Osteoblast (primary cell): ENCODE measurements at regions not wholly inside any gene's neighbourhood (a gene's known extent, or its start where the extent isn't known, plus 50 kb on each side); places are given as distances from the start of the nearest gene placed in this dataset.

Experiments used
- DNase-seq: peaks from one replicate; pipeline ENCODE4 v3.0.0; 2011; ENCODE audit warnings: low spot score, mixed read lengths; ENCODE audit not compliant: insufficient read length; ENCODE audit errors: missing footprints
- H2AFZ ChIP-seq: 2 replicates; pipeline ENCODE4 v1.6.0; 2011; ENCODE audit warnings: mild to moderate bottlenecking, low read length
- H3K27ac ChIP-seq: 2 replicates; pipeline ENCODE4 v1.5.1; 2011; ENCODE audit warnings: mild to moderate bottlenecking, low read depth, low read length, moderate library complexity
- H3K27me3 ChIP-seq: 2 replicates; pipeline ENCODE4 v1.6.0; 2012; ENCODE audit warnings: mild to moderate bottlenecking, control low read depth, inconsistent platforms, low read length, moderate library complexity; ENCODE audit not compliant: insufficient read depth
- H3K36me3 ChIP-seq: 2 replicates; pipeline ENCODE4 v1.5.1; 2011; ENCODE audit warnings: mild to moderate bottlenecking, low read length, control low read depth, moderate library complexity; ENCODE audit not compliant: insufficient read depth
- H3K4me1 ChIP-seq: 2 replicates; pipeline ENCODE4 v1.5.1; 2011; ENCODE audit warnings: mild to moderate bottlenecking, low read length, control low read depth, moderate library complexity; ENCODE audit not compliant: insufficient read depth
- H3K4me2 ChIP-seq: 2 replicates; pipeline ENCODE4 v1.6.0; 2011; ENCODE audit warnings: mild to moderate bottlenecking, low read length; ENCODE audit not compliant: insufficient read depth
- H3K4me3 ChIP-seq: fragments of 200-600 bp; sonication (generic); 3 replicates; pipeline ENCODE4 v1.5.1; 2012; ENCODE audit warnings: mild to moderate bottlenecking, low read length, inconsistent platforms; ENCODE audit not compliant: insufficient read depth
- H3K79me2 ChIP-seq: 2 replicates; pipeline ENCODE4 v1.6.0; 2012; ENCODE audit warnings: mild to moderate bottlenecking, low read length, control low read depth, inconsistent platforms; ENCODE audit not compliant: insufficient read depth
- H3K9me3 ChIP-seq: 2 replicates; pipeline ENCODE4 v1.5.1; 2011; ENCODE audit warnings: low read depth, low read length, control low read depth
- H4K20me1 ChIP-seq: 2 replicates; pipeline ENCODE4 v1.6.0; 2012; ENCODE audit warnings: mild to moderate bottlenecking, low read length, control low read depth; ENCODE audit not compliant: insufficient read depth
- TF ChIP-seq, protein P1 (sequence below): IDR thresholded peaks from 2 replicates; pipeline ENCODE4 v1.5.1; 2011; ENCODE audit warnings: mild to moderate bottlenecking, low read depth, low read length, moderate library complexity; ENCODE audit errors: extremely low read depth

GRCh38 chr9:108117306-108117705, 627.7 kb upstream of the KLF4 start:
- H3K27ac ChIP-seq = no peak overlapping the region
- DNase-seq = no peak
- H3K79me2 ChIP-seq = no peaks in the 10 kb centered on the region
- H3K36me3 ChIP-seq = no peaks in the 10 kb centered on the region
- no peaks in the 10 kb centered on the region for H3K4me1 ChIP-seq
- H3K27me3 ChIP-seq = no peaks in the 10 kb centered on the region
- TF ChIP-seq, protein P1, sequence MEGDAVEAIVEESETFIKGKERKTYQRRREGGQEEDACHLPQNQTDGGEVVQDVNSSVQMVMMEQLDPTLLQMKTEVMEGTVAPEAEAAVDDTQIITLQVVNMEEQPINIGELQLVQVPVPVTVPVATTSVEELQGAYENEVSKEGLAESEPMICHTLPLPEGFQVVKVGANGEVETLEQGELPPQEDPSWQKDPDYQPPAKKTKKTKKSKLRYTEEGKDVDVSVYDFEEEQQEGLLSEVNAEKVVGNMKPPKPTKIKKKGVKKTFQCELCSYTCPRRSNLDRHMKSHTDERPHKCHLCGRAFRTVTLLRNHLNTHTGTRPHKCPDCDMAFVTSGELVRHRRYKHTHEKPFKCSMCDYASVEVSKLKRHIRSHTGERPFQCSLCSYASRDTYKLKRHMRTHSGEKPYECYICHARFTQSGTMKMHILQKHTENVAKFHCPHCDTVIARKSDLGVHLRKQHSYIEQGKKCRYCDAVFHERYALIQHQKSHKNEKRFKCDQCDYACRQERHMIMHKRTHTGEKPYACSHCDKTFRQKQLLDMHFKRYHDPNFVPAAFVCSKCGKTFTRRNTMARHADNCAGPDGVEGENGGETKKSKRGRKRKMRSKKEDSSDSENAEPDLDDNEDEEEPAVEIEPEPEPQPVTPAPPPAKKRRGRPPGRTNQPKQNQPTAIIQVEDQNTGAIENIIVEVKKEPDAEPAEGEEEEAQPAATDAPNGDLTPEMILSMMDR = no peak
- no peak overlapping the region for H2AFZ ChIP-seq
- H3K4me3 ChIP-seq = no peak overlapping the region
- no peaks in the 10 kb centered on the region for H3K9me3 ChIP-seq
- H3K4me2 ChIP-seq = no peak overlapping the region
- H4K20me1 ChIP-seq = no peaks in the 10 kb centered on the region

DNA sequence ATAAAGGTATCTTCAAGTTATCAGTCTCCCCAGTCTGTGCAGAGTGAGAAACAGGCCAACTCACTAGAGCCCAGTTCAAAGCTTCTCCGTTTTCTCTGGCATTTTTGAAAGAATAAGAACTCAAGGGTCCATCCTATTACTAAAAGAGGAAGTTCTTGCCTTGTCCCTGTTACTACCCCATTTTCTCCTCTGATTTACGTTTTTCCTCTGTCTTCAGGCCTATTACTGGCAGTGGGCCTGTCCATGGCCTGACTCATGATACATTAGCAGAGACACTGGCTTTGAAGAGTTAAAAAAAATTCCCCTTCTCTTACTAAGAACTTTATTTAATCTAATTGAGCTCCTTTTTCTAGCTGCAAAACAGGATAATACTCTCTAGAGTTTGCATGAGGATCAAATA, 624.0 kb upstream of the KLF4 start:
- Histone ChIP-seq H3K79me2 (no peaks in the 10 kb centered on the region), H3K27me3 (no peaks in the 10 kb centered on the region), H2AFZ (no peak overlapping the region), H3K9me3 (no peaks in the 10 kb centered on the region), H3K36me3 (no peaks in the 10 kb centered on the region), H3K4me3 (no peak overlapping the region), H3K4me1 (peaks cover 4% of the 10 kb centered on the region), H3K27ac (no peak overlapping the region), H4K20me1 (no peaks in the 10 kb centered on the region), H3K4me2 (no peak overlapping the region)
- TF ChIP-seq, protein P1 = no peak
- no peak for DNase-seq

- peaks cover 4% of the 10 kb centered on the region for H3K4me1 ChIP-seq
- no peaks in the 10 kb centered on the region for H3K79me2 ChIP-seq
- TF ChIP-seq, protein P1 = no peak
- no peaks in the 10 kb centered on the region for H3K27me3 ChIP-seq
- no peak overlapping the region for H2AFZ ChIP-seq
- no peak for DNase-seq
- no peak overlapping the region for H3K4me2 ChIP-seq
- H3K36me3 ChIP-seq = no peaks in the 10 kb centered on the region
- no peak overlapping the region for H3K4me3 ChIP-seq
- no peak overlapping the region for H3K27ac ChIP-seq
- H3K9me3 ChIP-seq = no peaks in the 10 kb centered on the region
- H4K20me1 ChIP-seq = no peaks in the 10 kb centered on the region
These were observed 620.5 kb upstream of the KLF4 start for GRCh38 chr9:108109927-108110690.

GRCh38 chr9:108108852-108109448, 619.4 kb upstream of the KLF4 start:
- no peaks in the 10 kb centered on the region for H3K79me2 ChIP-seq
- no peaks in the 10 kb centered on the region for H3K9me3 ChIP-seq
- H3K36me3 ChIP-seq = no peaks in the 10 kb centered on the region
- TF ChIP-seq, protein P1 = no peak
- H3K4me2 ChIP-seq = no peak overlapping the region
- no peak for DNase-seq
- H2AFZ ChIP-seq = no peak overlapping the region
- no peak overlapping the region for H3K4me3 ChIP-seq
- H3K27ac ChIP-seq = no peak overlapping the region
- H4K20me1 ChIP-seq = no peaks in the 10 kb centered on the region
- peaks cover 4% of the 10 kb centered on the region for H3K4me1 ChIP-seq
- H3K27me3 ChIP-seq = no peaks in the 10 kb centered on the region
